ENCODE measurements at regions not wholly inside any gene's neighbourhood (a gene's known extent, or its start where the extent isn't known, plus 50 kb on each side); places are given as distances from the start of the nearest gene placed in this dataset.

- Histone ChIP-seq H3K79me2 (replicated peaks; ENCODE audit: insufficient read depth) (no peaks in the 10 kb centered on the region), H3K4me2 (no peak overlapping the region), H3F3A (replicated peaks; ENCODE audit: low read depth) (no peaks in the 10 kb centered on the region), H3K4me1 (ENCODE audit: insufficient read depth) (no peaks in the 10 kb centered on the region), H3K9me2 (ENCODE audit: insufficient read depth) (no peaks in the 10 kb centered on the region), H3K4me3 (no peak overlapping the region), H4K20me1 (replicated peaks; ENCODE audit: insufficient read depth) (no peaks in the 10 kb centered on the region), H3K27ac (ENCODE audit: low read depth) (no peak overlapping the region), H3K27me3 (ENCODE audit: insufficient read depth) (no peaks in the 10 kb centered on the region), H3K36me3 (ENCODE audit: insufficient read depth) (no peaks in the 10 kb centered on the region), H2AFZ (no peak overlapping the region)
- H3K4me3 Mint-ChIP-seq = no peak overlapping the region
- TF ChIP-seq CTCF (conservative IDR thresholded peaks at IDR 0.05; ENCODE audit: low read depth in 2 of 2) = no peak
- TF ChIP-seq ZNF462 (CRISPR knock-in tag; IDR thresholded peaks at IDR 0.05) = no peak
- no peak for TF ChIP-seq POLR2AphosphoS5 (IDR thresholded peaks at IDR 0.05; ENCODE audit: low read depth)
- H3K9me3 Mint-ChIP-seq = no peaks in the 10 kb centered on the region
- H3K27me3 Mint-ChIP-seq (ENCODE audit: insufficient read depth, low read depth, poor library complexity) = no peaks in the 10 kb centered on the region
- ATAC-seq (no peak), DNase-seq (ENCODE audit: low spot score) (no peak)
- peaks cover 6% of the 10 kb centered on the region for H3K4me1 Mint-ChIP-seq
- H3K36me3 Mint-ChIP-seq (ENCODE audit: low read depth) = no peaks in the 10 kb centered on the region
- no peak overlapping the region for H3K27ac Mint-ChIP-seq
Observed at GRCh38 chrX:26590849-26591248, 374.9 kb downstream of the MAGEB5 start.

DNA sequence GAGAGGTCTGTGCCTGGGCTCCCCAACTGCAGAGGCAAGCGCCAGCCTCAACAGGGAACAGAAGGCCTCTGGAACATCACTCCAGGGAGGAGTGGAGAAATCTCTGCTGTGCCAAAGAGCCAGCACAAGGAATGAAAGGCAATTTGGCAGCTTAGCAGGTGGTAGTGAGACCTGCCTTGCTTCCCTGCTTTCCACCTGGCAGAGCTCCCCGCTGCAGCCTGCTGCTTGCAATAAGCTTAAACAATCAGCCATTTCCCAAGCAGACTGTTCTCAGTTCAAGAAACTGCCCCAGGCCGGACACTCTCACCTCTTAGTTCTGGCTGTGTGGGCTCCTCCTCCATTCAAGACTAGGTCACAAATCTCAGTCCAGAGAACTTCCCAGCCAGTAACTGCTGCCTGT, 370.6 kb downstream of the MAGEB5 start:
- Mint-ChIP-seq H3K4me3 (no peak overlapping the region), H3K27me3 (ENCODE audit: insufficient read depth, low read depth, poor library complexity) (peaks cover 2% of the 10 kb centered on the region), H3K36me3 (ENCODE audit: low read depth) (no peaks in the 10 kb centered on the region), H3K27ac (no peak overlapping the region), H3K9me3 (no peaks in the 10 kb centered on the region), H3K4me1 (peaks cover 6% of the 10 kb centered on the region)
- no peak for DNase-seq (ENCODE audit: low spot score)
- Histone ChIP-seq H3K27ac (ENCODE audit: low read depth) (no peak overlapping the region), H3K4me3 (no peak overlapping the region), H3K27me3 (ENCODE audit: insufficient read depth) (no peaks in the 10 kb centered on the region), H3K79me2 (replicated peaks; ENCODE audit: insufficient read depth) (no peaks in the 10 kb centered on the region), H2AFZ (no peak overlapping the region), H3K4me1 (ENCODE audit: insufficient read depth) (no peaks in the 10 kb centered on the region), H3K9me2 (ENCODE audit: insufficient read depth) (no peaks in the 10 kb centered on the region), H4K20me1 (replicated peaks; ENCODE audit: insufficient read depth) (no peaks in the 10 kb centered on the region), H3F3A (replicated peaks; ENCODE audit: low read depth) (no peaks in the 10 kb centered on the region), H3K36me3 (ENCODE audit: insufficient read depth) (no peaks in the 10 kb centered on the region), H3K4me2 (no peak overlapping the region)
- no peak for ATAC-seq
- no peak for TF ChIP-seq NANOG (IDR thresholded peaks at IDR 0.05; ENCODE audit: borderline replicate concordance)
- no peak for TF ChIP-seq ZNF331 (CRISPR knock-in tag; IDR thresholded peaks at IDR 0.05; ENCODE audit: low read depth)
- TF ChIP-seq STAT1 (IDR thresholded peaks at IDR 0.05; ENCODE audit: unreplicated experiment) = no peak
- TF ChIP-seq EZH2 (IDR thresholded peaks at IDR 0.05; ENCODE audit: low read depth, unreplicated experiment) = no peak

All from GM23338 (cell line).